H1 (cell line): ENCODE measurements at regions not wholly inside any gene's neighbourhood (a gene's known extent, or its start where the extent isn't known, plus 50 kb on each side); places are given as distances from the start of the nearest gene placed in this dataset.

Experiments
- E2F6 ChIP-seq: IDR thresholded peaks from 2 replicates; pipeline ENCODE4 v1.6.1; 2012; ENCODE audit warnings: inconsistent platforms
- RBBP5 ChIP-seq: IDR thresholded peaks from 2 replicates; pipeline ENCODE4 v1.7.1; 2012; ENCODE audit warnings: low read depth, mild to moderate bottlenecking, inconsistent platforms, low read length, moderate library complexity, borderline replicate concordance
- TCF12 ChIP-seq: IDR thresholded peaks from 2 replicates; pipeline ENCODE4 v1.6.1; 2011; ENCODE audit warnings: low read depth, mild to moderate bottlenecking, low read length

DNA sequence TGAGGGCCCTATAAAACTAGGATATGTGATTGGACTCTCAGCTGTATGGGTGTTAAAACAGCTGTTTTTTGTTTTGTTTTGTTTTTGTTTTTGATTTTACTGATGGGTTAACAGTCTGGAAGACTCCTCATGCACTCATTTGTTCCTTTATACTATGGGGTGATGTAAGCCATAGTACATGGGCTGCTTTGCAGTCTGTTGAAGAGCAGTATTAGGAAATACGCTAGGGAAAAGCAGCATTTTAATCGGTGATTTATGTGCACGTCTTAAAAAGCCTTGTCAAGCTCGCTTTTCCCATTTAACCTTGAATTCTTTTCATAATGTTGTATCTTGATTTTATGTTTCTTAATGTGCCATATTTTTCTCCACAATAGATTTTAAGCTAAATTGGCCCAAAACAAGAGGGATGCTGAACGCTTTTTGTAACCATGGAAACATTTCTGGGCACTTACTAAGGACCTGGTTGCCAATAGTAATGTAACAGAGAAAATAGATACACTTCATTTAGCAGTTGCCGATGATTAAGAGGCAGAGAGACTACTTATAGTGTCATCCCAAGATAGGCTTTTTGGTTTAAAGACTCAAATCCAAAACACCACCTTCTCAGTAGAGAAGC is 244.0 kb downstream of the SNAPC1 start (continued):
- no peak for TF ChIP-seq E2F6
- no peak for TF ChIP-seq RBBP5
- TF ChIP-seq TCF12 = no peak
